Loucy (cell line): ENCODE measurements at regions not wholly inside any gene's neighbourhood (a gene's known extent, or its start where the extent isn't known, plus 50 kb on each side); places are given as distances from the start of the nearest gene placed in this dataset.

Experiments
- EZH2phosphoT487 ChIP-seq: fragments of 200-600 bp; IDR thresholded peaks from 2 replicates; pipeline ENCODE4 v1.6.1; 2018; ENCODE audit warnings: antibody characterized with exemption, mild to moderate bottlenecking, moderate library complexity, borderline replicate concordance
- TF ChIP-seq, protein P1 (sequence below): fragments of 200-600 bp; sonication (generic); conservative IDR thresholded peaks from 2 replicates; pipeline ENCODE4 v1.5.1; 2014; ENCODE audit warnings: mild to moderate bottlenecking, antibody characterized with exemption, low read length

DNA sequence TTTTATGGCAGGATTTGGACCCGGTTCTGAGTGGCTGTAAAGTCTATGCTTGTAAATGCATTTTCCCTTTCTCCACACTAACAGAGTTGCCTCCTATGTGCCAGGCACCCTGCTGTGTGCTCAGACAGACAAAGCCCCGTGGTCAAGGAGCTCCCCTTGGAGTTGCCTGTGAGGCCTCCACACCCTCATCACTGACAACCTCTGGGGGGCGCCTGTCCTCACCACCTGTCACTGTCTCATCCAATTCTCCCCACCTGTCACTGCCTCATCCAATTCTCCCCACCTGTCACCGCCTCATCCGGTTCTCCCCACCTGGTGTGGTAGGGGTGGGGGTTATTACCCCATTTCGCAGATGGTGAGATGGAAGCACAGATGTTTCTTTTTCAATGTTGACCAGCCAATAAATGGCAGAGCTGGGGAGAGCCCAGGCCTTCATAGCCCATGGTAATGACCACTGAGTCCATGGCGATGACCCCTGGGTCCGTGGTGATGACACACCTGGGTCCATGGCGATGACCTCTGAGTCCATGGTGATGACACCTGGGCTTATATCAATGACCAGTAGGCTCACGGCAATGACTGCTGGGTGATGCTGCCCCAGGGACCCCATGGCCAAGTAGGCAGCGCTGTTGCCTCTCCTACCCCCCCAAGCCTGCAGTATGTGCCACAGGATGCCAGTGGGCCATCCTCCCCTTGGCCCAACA, 150.1 kb downstream of the IRF8 start:
- TF ChIP-seq, protein P1, sequence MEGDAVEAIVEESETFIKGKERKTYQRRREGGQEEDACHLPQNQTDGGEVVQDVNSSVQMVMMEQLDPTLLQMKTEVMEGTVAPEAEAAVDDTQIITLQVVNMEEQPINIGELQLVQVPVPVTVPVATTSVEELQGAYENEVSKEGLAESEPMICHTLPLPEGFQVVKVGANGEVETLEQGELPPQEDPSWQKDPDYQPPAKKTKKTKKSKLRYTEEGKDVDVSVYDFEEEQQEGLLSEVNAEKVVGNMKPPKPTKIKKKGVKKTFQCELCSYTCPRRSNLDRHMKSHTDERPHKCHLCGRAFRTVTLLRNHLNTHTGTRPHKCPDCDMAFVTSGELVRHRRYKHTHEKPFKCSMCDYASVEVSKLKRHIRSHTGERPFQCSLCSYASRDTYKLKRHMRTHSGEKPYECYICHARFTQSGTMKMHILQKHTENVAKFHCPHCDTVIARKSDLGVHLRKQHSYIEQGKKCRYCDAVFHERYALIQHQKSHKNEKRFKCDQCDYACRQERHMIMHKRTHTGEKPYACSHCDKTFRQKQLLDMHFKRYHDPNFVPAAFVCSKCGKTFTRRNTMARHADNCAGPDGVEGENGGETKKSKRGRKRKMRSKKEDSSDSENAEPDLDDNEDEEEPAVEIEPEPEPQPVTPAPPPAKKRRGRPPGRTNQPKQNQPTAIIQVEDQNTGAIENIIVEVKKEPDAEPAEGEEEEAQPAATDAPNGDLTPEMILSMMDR: peak; percentile 40
- TF ChIP-seq EZH2phosphoT487: no peak
